ENCODE measurements at regions not wholly inside any gene's neighbourhood (a gene's known extent, or its start where the extent isn't known, plus 50 kb on each side); places are given as distances from the start of the nearest gene placed in this dataset.

DNA sequence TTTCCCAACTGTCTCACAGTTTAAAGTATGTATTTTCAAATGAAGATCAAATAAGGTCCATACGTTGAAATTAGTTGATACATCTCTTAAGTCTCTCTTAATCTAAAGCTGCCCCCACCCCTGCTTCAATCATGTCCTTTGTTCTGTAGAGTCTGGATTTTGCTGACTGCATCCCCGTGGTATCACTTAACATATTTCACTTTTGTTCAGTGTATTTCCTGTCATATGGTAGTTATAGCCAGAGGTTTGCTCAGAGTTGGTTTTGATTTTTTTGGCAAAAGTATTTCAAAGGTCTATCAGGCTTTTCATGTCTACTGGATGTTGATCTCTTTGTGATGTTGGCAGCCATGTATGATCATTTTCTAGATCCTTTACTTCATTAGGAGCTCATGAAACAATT, 54.4 kb upstream of the ARID5B start:
- no peak for DNase-seq (ENCODE audit: low read depth)
- H3K4me3 ChIP-seq (ENCODE audit: low read depth, low read length): no peak overlapping the region
- no peak for TF ChIP-seq CTCF (conservative IDR thresholded peaks at IDR 0.05; ENCODE audit: low read depth, low read length)

DNA sequence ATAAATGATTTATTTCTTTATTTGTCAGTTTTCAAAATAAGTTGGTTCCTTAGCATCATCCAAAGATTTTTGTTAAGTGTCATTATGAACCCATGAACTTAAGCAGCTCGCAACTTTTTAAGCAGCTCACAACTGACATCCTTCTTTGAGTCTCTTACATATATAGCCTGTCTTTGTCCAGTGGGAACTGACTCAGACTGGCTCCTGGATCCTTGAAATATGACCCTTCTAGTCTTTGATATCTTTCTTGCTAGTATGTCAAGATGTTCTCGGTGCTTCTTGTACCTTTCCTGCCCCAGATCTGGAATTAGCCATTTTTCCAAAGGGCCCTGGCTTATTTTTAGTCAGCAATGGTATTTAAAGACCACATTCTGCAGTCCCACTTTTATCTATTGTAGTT, 53.9 kb upstream of the ARID5B start:
- H3K4me3 ChIP-seq (ENCODE audit: low read depth, low read length): no peak overlapping the region
- DNase-seq (ENCODE audit: low read depth): no peak
- TF ChIP-seq CTCF (conservative IDR thresholded peaks at IDR 0.05; ENCODE audit: low read depth, low read length): no peak

GRCh38 chr10:61850376-61850775, 51.1 kb upstream of the ARID5B start:
- no peak overlapping the region for H3K4me3 ChIP-seq (ENCODE audit: low read depth, low read length)
- no peak for DNase-seq (ENCODE audit: low read depth)
- no peak for TF ChIP-seq CTCF (conservative IDR thresholded peaks at IDR 0.05; ENCODE audit: low read depth, low read length)

Data from epithelial cell of proximal tubule (primary cell).